Neural cell (in vitro differentiated cells): ENCODE measurements at regions not wholly inside any gene's neighbourhood (a gene's known extent, or its start where the extent isn't known, plus 50 kb on each side); places are given as distances from the start of the nearest gene placed in this dataset.

Source experiments
- EP300 ChIP-seq: fragments of 450-650 bp; conservative IDR thresholded peaks from 2 replicates; pipeline ENCODE4 v1.6.1; 2014; ENCODE audit warnings: antibody characterized with exemption, mild to moderate bottlenecking, moderate library complexity; ENCODE audit not compliant: poor library complexity, severe bottlenecking
- EZH2 ChIP-seq: fragments of 200-600, 300-800 bp; shearing (Covaris generic), sonication (generic); IDR thresholded peaks from 2 replicates; pipeline ENCODE4 v1.6.1; 2014; ENCODE audit warnings: antibody characterized with exemption, low read length, borderline replicate concordance, mild to moderate bottlenecking; ENCODE audit not compliant: insufficient read depth, poor library complexity, severe bottlenecking
- POLR2AphosphoS5 ChIP-seq: IDR thresholded peaks from 2 replicates; pipeline ENCODE4 v1.6.1; 2012
- RAD21 ChIP-seq: fragments of 450-650 bp; conservative IDR thresholded peaks from 2 replicates; pipeline ENCODE4 v1.6.1; 2014; ENCODE audit warnings: antibody characterized with exemption, mild to moderate bottlenecking, moderate library complexity
- SMC3 ChIP-seq: fragments of 450-650 bp; conservative IDR thresholded peaks from 2 replicates; pipeline ENCODE4 v1.6.1; 2014; ENCODE audit warnings: antibody characterized with exemption, mild to moderate bottlenecking, moderate library complexity; ENCODE audit not compliant: poor library complexity
- TAF1 ChIP-seq: IDR thresholded peaks from 2 replicates; pipeline ENCODE4 v1.6.1; 2012; ENCODE audit warnings: low read depth
- TF ChIP-seq, protein P1 (sequence below): fragments of 450-650 bp; IDR thresholded peaks from 2 replicates; pipeline ENCODE4 v1.5.1; 2014; ENCODE audit warnings: antibody characterized with exemption, mild to moderate bottlenecking, moderate library complexity; ENCODE audit not compliant: poor library complexity, severe bottlenecking
- TF ChIP-seq, protein P2 (sequence below): IDR thresholded peaks from 2 replicates; pipeline ENCODE4 v1.6.1; 2012; ENCODE audit warnings: borderline replicate concordance

DNA sequence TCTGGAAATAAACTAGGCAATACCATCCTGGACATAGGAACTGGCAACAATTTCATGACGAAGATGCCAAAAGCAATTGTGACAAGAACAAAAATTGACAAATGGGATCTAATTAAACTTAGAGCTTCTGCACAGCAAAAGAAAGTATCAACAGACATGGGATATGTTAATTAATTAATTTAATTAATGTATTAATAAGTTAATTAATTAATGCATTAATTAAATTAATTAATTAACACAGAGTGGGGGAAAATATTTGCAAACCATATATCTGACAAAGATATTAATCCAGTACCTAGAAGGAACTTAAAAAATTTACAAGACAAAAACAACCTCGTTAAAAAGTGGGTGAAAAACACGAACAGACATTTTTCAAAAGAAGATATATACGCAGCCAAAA, 83.6 kb downstream of the GCC1 start:
- TF ChIP-seq POLR2AphosphoS5, result no peak
- no peak for TF ChIP-seq SMC3
- no peak for TF ChIP-seq EP300
- TF ChIP-seq, protein P1, sequence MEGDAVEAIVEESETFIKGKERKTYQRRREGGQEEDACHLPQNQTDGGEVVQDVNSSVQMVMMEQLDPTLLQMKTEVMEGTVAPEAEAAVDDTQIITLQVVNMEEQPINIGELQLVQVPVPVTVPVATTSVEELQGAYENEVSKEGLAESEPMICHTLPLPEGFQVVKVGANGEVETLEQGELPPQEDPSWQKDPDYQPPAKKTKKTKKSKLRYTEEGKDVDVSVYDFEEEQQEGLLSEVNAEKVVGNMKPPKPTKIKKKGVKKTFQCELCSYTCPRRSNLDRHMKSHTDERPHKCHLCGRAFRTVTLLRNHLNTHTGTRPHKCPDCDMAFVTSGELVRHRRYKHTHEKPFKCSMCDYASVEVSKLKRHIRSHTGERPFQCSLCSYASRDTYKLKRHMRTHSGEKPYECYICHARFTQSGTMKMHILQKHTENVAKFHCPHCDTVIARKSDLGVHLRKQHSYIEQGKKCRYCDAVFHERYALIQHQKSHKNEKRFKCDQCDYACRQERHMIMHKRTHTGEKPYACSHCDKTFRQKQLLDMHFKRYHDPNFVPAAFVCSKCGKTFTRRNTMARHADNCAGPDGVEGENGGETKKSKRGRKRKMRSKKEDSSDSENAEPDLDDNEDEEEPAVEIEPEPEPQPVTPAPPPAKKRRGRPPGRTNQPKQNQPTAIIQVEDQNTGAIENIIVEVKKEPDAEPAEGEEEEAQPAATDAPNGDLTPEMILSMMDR, result no peak
- TF ChIP-seq EZH2, result no peak
- TF ChIP-seq, protein P2, sequence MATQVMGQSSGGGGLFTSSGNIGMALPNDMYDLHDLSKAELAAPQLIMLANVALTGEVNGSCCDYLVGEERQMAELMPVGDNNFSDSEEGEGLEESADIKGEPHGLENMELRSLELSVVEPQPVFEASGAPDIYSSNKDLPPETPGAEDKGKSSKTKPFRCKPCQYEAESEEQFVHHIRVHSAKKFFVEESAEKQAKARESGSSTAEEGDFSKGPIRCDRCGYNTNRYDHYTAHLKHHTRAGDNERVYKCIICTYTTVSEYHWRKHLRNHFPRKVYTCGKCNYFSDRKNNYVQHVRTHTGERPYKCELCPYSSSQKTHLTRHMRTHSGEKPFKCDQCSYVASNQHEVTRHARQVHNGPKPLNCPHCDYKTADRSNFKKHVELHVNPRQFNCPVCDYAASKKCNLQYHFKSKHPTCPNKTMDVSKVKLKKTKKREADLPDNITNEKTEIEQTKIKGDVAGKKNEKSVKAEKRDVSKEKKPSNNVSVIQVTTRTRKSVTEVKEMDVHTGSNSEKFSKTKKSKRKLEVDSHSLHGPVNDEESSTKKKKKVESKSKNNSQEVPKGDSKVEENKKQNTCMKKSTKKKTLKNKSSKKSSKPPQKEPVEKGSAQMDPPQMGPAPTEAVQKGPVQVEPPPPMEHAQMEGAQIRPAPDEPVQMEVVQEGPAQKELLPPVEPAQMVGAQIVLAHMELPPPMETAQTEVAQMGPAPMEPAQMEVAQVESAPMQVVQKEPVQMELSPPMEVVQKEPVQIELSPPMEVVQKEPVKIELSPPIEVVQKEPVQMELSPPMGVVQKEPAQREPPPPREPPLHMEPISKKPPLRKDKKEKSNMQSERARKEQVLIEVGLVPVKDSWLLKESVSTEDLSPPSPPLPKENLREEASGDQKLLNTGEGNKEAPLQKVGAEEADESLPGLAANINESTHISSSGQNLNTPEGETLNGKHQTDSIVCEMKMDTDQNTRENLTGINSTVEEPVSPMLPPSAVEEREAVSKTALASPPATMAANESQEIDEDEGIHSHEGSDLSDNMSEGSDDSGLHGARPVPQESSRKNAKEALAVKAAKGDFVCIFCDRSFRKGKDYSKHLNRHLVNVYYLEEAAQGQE, result no peak
- no peak for TF ChIP-seq TAF1
- TF ChIP-seq RAD21, result no peak
